ENCODE measurements at regions not wholly inside any gene's neighbourhood (a gene's known extent, or its start where the extent isn't known, plus 50 kb on each side); places are given as distances from the start of the nearest gene placed in this dataset.

GRCh38 chr14:71261206-71261605 is 353.9 kb downstream of the PCNX1 start:
- H3K9me3 ChIP-seq, result peaks cover 0 to 28% (median 0%) of the 10 kb centered on the region in 3 donors
- no peaks in the 10 kb centered on the region for H3K36me3 ChIP-seq
- WGBS, 2 donors (ENCODE audit: low coverage in 1 of 2), result 63% methylated on average over 2 of the region's 2 CpGs; no CpG with 5 or more reads in 1 of the 2 donors
- H3K4me1 ChIP-seq, result no peaks in the 10 kb centered on the region
- H3K4me3 ChIP-seq, result no peak overlapping the region
- no peak overlapping the region for H3K27ac ChIP-seq
- TF ChIP-seq POLR2AphosphoS5 (IDR thresholded peaks at IDR 0.05) (no peak), POLR2A (IDR thresholded peaks at IDR 0.05) (no peak), EP300 (IDR thresholded peaks at IDR 0.05) (no peak), CTCF (IDR thresholded peaks at IDR 0.05) (no peak)
- no peak for ATAC-seq
- no peaks in the 10 kb centered on the region for H3K27me3 ChIP-seq

DNA sequence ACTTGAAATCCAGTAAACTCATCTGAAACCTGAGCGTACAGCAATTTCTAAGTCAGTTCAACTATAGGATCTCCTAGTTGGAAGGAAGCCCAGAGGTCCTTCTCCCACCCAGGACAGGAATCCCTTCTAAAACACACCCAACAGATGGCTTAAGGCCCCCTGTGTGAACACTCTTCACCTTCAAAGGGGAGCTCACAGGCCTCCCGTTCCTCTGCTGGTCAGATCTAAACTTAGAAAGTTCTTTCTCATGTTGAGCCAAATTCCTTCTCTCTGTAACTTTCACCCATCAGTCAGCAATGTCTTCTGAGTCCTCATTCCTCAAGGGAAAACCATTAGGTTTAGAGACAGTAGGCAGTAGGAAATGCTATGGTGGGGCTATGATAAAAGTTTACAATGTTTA is 355.2 kb downstream of the PCNX1 start:
- TF ChIP-seq CTCF (IDR thresholded peaks at IDR 0.05), result no peak
- Histone ChIP-seq H3K4me1 (no peaks in the 10 kb centered on the region), H3K27ac (no peak overlapping the region), H3K9me3 (peaks cover 0 to 26% (median 0%) of the 10 kb centered on the region in 3 donors), H3K4me3 (no peak overlapping the region), H3K36me3 (no peaks in the 10 kb centered on the region), H3K27me3 (no peaks in the 10 kb centered on the region)
- 64 to 68% methylated on average over 2 of the region's 2 CpGs for WGBS, 2 donors (ENCODE audit: low coverage in 1 of 2)
- no peak for ATAC-seq

DNA sequence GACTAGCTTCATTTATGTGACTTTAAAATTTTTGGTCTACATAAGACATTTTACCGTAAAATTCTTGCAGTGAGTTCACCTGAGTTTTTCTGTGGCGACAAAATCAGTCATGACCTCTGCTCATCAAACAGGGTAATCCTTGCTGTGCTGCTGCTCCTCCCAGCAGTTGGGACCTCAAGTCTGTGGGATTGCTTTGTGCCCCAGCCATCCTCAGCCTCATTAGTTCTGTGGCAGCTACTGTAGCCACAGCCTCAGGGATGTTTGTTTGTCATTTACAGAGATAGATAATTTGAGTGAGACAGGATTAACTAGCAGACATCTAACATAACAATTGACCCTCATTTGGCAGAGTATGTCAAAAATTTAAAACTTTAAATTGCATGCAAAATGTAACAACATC is 357.0 kb downstream of the PCNX1 start:
- no peak for TF ChIP-seq EP300 (IDR thresholded peaks at IDR 0.05)
- no peak for TF ChIP-seq POLR2AphosphoS5 (IDR thresholded peaks at IDR 0.05)
- no peak for TF ChIP-seq POLR2A (IDR thresholded peaks at IDR 0.05)
- no peak for TF ChIP-seq CTCF (IDR thresholded peaks at IDR 0.05)
- no peaks in the 10 kb centered on the region for H3K27me3 ChIP-seq
- no peak overlapping the region for H3K4me3 ChIP-seq
- H3K27ac ChIP-seq, result no peak overlapping the region
- 86 to 94% methylated on average over 2 of the region's 2 CpGs for WGBS, 2 donors (ENCODE audit: low coverage in 1 of 2)
- H3K36me3 ChIP-seq, result no peaks in the 10 kb centered on the region
- no peaks in the 10 kb centered on the region for H3K4me1 ChIP-seq
- no peak for ATAC-seq
- H3K9me3 ChIP-seq, result peaks cover 0 to 8% (median 0%) of the 10 kb centered on the region in 3 donors

- Histone ChIP-seq H3K27me3 (no peaks in the 10 kb centered on the region), H3K36me3 (no peaks in the 10 kb centered on the region), H3K4me1 (no peaks in the 10 kb centered on the region), H3K27ac (no peak overlapping the region), H3K9me3 (no peaks in the 10 kb centered on the region), H3K4me3 (no peak overlapping the region)
- 72 to 79% methylated on average over 4 to 5 of the region's 5 CpGs for WGBS, 2 donors (ENCODE audit: low coverage in 1 of 2)
- no peak for TF ChIP-seq POLR2A (IDR thresholded peaks at IDR 0.05)
- TF ChIP-seq EP300 (IDR thresholded peaks at IDR 0.05), result no peak
- no peak for TF ChIP-seq POLR2AphosphoS5 (IDR thresholded peaks at IDR 0.05)
- TF ChIP-seq CTCF (IDR thresholded peaks at IDR 0.05), result no peak
- ATAC-seq, result no peak
These were observed 359.8 kb downstream of the PCNX1 start for GRCh38 chr14:71267007-71267513.

- Histone ChIP-seq H3K27ac (no peak overlapping the region), H3K4me1 (no peaks in the 10 kb centered on the region), H3K9me3 (no peaks in the 10 kb centered on the region), H3K27me3 (no peaks in the 10 kb centered on the region), H3K36me3 (no peaks in the 10 kb centered on the region), H3K4me3 (no peak overlapping the region)
- 36 to 43% methylated on average over 2 of the region's 2 CpGs for WGBS, 2 donors (ENCODE audit: low coverage in 1 of 2)
- no peak for TF ChIP-seq POLR2A (IDR thresholded peaks at IDR 0.05)
- TF ChIP-seq CTCF (IDR thresholded peaks at IDR 0.05), result no peak
- TF ChIP-seq EP300 (IDR thresholded peaks at IDR 0.05), result no peak
- TF ChIP-seq POLR2AphosphoS5 (IDR thresholded peaks at IDR 0.05), result no peak
- no peak for ATAC-seq
These were observed 360.4 kb downstream of the PCNX1 start for GRCh38 chr14:71267691-71268090.
